ENCODE measurements at regions not wholly inside any gene's neighbourhood (a gene's known extent, or its start where the extent isn't known, plus 50 kb on each side); places are given as distances from the start of the nearest gene placed in this dataset.
"Not testable (repeated sequence)": the region's sequence is repeated elsewhere in the genome, so short reads cannot be mapped to it uniquely, and the experiment has no call there.

GRCh38 chrY:21023906-21024305 lies 268.0 kb downstream of the RPS4Y2 start:
- DNase-seq (ENCODE audit: extremely low spot score, insufficient read length, low read depth), result no peak
- FAIRE-seq, result no peak

- DNase-seq (ENCODE audit: extremely low spot score, insufficient read length, low read depth), result no peak
- no peak for FAIRE-seq
These were observed 272.6 kb downstream of the RPS4Y2 start for GRCh38 chrY:21028506-21028905.

- no peak for DNase-seq (ENCODE audit: extremely low spot score, insufficient read length, low read depth)
- FAIRE-seq, result no peak
These were observed 277.5 kb downstream of the RPS4Y2 start for GRCh38 chrY:21033363-21033762.

GRCh38 chrY:21034151-21035061 lies 278.5 kb downstream of the RPS4Y2 start:
- FAIRE-seq, result no peak
- DNase-seq (ENCODE audit: extremely low spot score, insufficient read length, low read depth), result no peak

- not testable (repeated sequence) for FAIRE-seq; DNase-seq (ENCODE audit: extremely low spot score, insufficient read length, low read depth)
These were observed 281.5 kb downstream of the RPS4Y2 start for GRCh38 chrY:21037398-21037797.

- DNase-seq (ENCODE audit: extremely low spot score, insufficient read length, low read depth) (no peak), FAIRE-seq (no peak)
These were observed 283.9 kb downstream of the RPS4Y2 start for GRCh38 chrY:21039811-21040210.

- not testable (repeated sequence) for DNase-seq (ENCODE audit: extremely low spot score, insufficient read length, low read depth); FAIRE-seq
These were observed 284.8 kb downstream of the RPS4Y2 start for GRCh38 chrY:21040711-21041110.

- no peak for DNase-seq (ENCODE audit: extremely low spot score, insufficient read length, low read depth)
- no peak for FAIRE-seq
These were observed 317.2 kb downstream of the RPS4Y2 start for GRCh38 chrY:21073079-21073478.

- FAIRE-seq (no peak), DNase-seq (ENCODE audit: extremely low spot score, insufficient read length, low read depth) (no peak)
These were observed 317.8 kb downstream of the RPS4Y2 start for GRCh38 chrY:21073641-21074260.

GRCh38 chrY:21075658-21076057 lies 319.8 kb downstream of the RPS4Y2 start:
- FAIRE-seq (no peak), DNase-seq (ENCODE audit: extremely low spot score, insufficient read length, low read depth) (no peak)

- DNase-seq (ENCODE audit: extremely low spot score, insufficient read length, low read depth) (no peak), FAIRE-seq (no peak)
These were observed 323.8 kb downstream of the RPS4Y2 start for GRCh38 chrY:21079670-21080069.

GRCh38 chrY:21081640-21082611 lies 326.0 kb downstream of the RPS4Y2 start:
- no peak for DNase-seq (ENCODE audit: extremely low spot score, insufficient read length, low read depth)
- no peak for FAIRE-seq

GRCh38 chrY:21082639-21083038 lies 326.7 kb downstream of the RPS4Y2 start:
- DNase-seq (ENCODE audit: extremely low spot score, insufficient read length, low read depth) (no peak), FAIRE-seq (no peak)

GRCh38 chrY:21091909-21092308 lies 336.0 kb downstream of the RPS4Y2 start:
- FAIRE-seq (no peak), DNase-seq (ENCODE audit: extremely low spot score, insufficient read length, low read depth) (no peak)

GRCh38 chrY:21102507-21102906 lies 346.6 kb downstream of the RPS4Y2 start:
- DNase-seq (ENCODE audit: extremely low spot score, insufficient read length, low read depth), result no peak
- no peak for FAIRE-seq

- peak; percentile 65 for FAIRE-seq
- no peak for DNase-seq (ENCODE audit: extremely low spot score, insufficient read length, low read depth)
These were observed 348.0 kb downstream of the RPS4Y2 start for GRCh38 chrY:21103885-21104284.

GRCh38 chrY:21105529-21105928 lies 349.6 kb downstream of the RPS4Y2 start:
- DNase-seq (ENCODE audit: extremely low spot score, insufficient read length, low read depth) (no peak), FAIRE-seq (no peak)

- FAIRE-seq (no peak), DNase-seq (ENCODE audit: extremely low spot score, insufficient read length, low read depth) (no peak)
These were observed 355.4 kb downstream of the RPS4Y2 start for GRCh38 chrY:21111313-21111712.

GRCh38 chrY:21121065-21121464 lies 365.2 kb downstream of the RPS4Y2 start:
- FAIRE-seq (no peak), DNase-seq (ENCODE audit: extremely low spot score, insufficient read length, low read depth) (no peak)

- DNase-seq (ENCODE audit: extremely low spot score, insufficient read length, low read depth) (no peak), FAIRE-seq (no peak)
These were observed 375.5 kb upstream of the RBMY1B start for GRCh38 chrY:21135591-21135990.

Data from GM18507 (cell line).